Astrocyte (in vitro differentiated cells and primary cell): ENCODE measurements at regions not wholly inside any gene's neighbourhood (a gene's known extent, or its start where the extent isn't known, plus 50 kb on each side); places are given as distances from the start of the nearest gene placed in this dataset.

Experiments
- DNase-seq: peaks from one replicate; pipeline ENCODE4 v3.0.0-alpha.2; 2010; ENCODE audit warnings: low read depth
- FAIRE-seq: peaks from 2 replicates; lab custom pipeline; 2011; peaks lifted over from hg19 to GRCh38; lab: Jason Lieb, UNC
- H2AFZ ChIP-seq: 2 replicates; pipeline ENCODE4 v1.6.0; 2012; ENCODE audit warnings: low read depth, low read length, inconsistent platforms
- H3K27ac ChIP-seq: 2 replicates; pipeline ENCODE4 v1.5.1; 2011; ENCODE audit warnings: low read depth, low read length, inconsistent platforms
- H3K27me3 ChIP-seq: 2 replicates; pipeline ENCODE4 v1.6.0; 2011; ENCODE audit warnings: low read length, inconsistent platforms; ENCODE audit not compliant: insufficient read depth
- H3K36me3 ChIP-seq: 2 replicates; pipeline ENCODE4 v1.5.1; 2011; ENCODE audit warnings: low read length, inconsistent platforms; ENCODE audit not compliant: insufficient read depth
- H3K4me1 ChIP-seq: 2 replicates; pipeline ENCODE4 v1.5.1; 2011; ENCODE audit warnings: low read length, inconsistent platforms; ENCODE audit not compliant: insufficient read depth
- H3K4me2 ChIP-seq: 2 replicates; pipeline ENCODE4 v1.6.0; 2012; ENCODE audit warnings: low read length, inconsistent platforms
- H3K4me3 ChIP-seq: 2 replicates; pipeline ENCODE4 v1.5.1; 2011; ENCODE audit warnings: low read depth, mild to moderate bottlenecking, low read length, inconsistent platforms; ENCODE audit not compliant: insufficient read depth
- H3K79me2 ChIP-seq: 2 replicates; pipeline ENCODE4 v1.6.0; 2012; ENCODE audit warnings: mild to moderate bottlenecking, low read length, inconsistent platforms; ENCODE audit not compliant: insufficient read depth
- H3K9ac ChIP-seq: 2 replicates; pipeline ENCODE4 v1.6.0; 2012; ENCODE audit warnings: mild to moderate bottlenecking, low read length, inconsistent platforms
- H3K9me3 ChIP-seq: 2 replicates; pipeline ENCODE4 v1.5.1; 2012; ENCODE audit warnings: low read depth, mild to moderate bottlenecking, low read length, inconsistent platforms; ENCODE audit not compliant: insufficient read depth
- H4K20me1 ChIP-seq: 2 replicates; pipeline ENCODE4 v1.6.0; 2012; ENCODE audit warnings: low read length, inconsistent platforms; ENCODE audit not compliant: insufficient read depth
- H3K27ac Mint-ChIP-seq: one replicate; pipeline ENCODE4 v1.8.0; 2021; ENCODE audit warnings: mild to moderate bottlenecking, mixed read lengths; ENCODE audit not compliant: unreplicated experiment
- H3K27me3 Mint-ChIP-seq: one replicate; pipeline ENCODE4 v1.8.0; 2021; ENCODE audit warnings: low read depth, mixed read lengths; ENCODE audit not compliant: unreplicated experiment
- H3K36me3 Mint-ChIP-seq: one replicate; pipeline ENCODE4 v1.8.0; 2021; ENCODE audit warnings: low read depth, mixed read lengths; ENCODE audit not compliant: unreplicated experiment
- H3K4me1 Mint-ChIP-seq: one replicate; pipeline ENCODE4 v1.8.0; 2021; ENCODE audit warnings: low read depth, mixed read lengths; ENCODE audit not compliant: unreplicated experiment
- H3K4me3 Mint-ChIP-seq: one replicate; pipeline ENCODE4 v1.8.0; 2021; ENCODE audit warnings: mild to moderate bottlenecking, moderate library complexity, mixed read lengths; ENCODE audit not compliant: unreplicated experiment
- H3K9me3 Mint-ChIP-seq: one replicate; pipeline ENCODE4 v1.8.0; 2021; ENCODE audit warnings: mild to moderate bottlenecking, mixed read lengths; ENCODE audit not compliant: unreplicated experiment
- EZH2 ChIP-seq: IDR thresholded peaks from 2 replicates; pipeline ENCODE4 v1.6.1; 2012; ENCODE audit warnings: mild to moderate bottlenecking, low read length, inconsistent platforms; ENCODE audit not compliant: insufficient read depth
- TF ChIP-seq, protein P1 (sequence below): IDR thresholded peaks from 2 replicates; pipeline ENCODE4 v1.5.1; 2011; ENCODE audit warnings: low read depth, mild to moderate bottlenecking, inconsistent platforms, low read length, moderate library complexity; ENCODE audit not compliant: insufficient read depth

DNA sequence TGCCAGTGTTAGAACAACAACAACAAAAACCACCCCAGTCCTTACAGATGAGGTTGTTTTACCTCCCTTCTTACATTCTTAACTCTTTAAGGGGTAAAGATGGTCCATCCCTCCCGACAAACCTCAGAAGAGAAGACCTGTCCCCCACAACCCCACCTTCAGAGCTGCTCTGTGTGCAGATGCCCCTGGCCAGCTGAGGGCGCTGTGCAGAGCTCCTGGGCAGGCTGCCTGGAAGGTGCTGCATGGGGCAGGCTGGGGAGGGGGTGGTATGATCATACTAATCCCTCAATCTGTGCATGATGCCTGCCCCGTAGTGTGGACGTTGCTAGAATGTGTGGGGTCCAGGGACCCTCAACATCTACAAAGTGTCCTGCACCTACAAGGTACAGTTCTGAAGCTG lies 387.1 kb downstream of the INHBA start:
- Mint-ChIP-seq H3K4me3 (no peak overlapping the region), H3K9me3 (peaks cover 3% of the 10 kb centered on the region), H3K27ac (no peak overlapping the region), H3K27me3 (no peaks in the 10 kb centered on the region), H3K4me1 (peaks cover 1% of the 10 kb centered on the region), H3K36me3 (peaks cover 3% of the 10 kb centered on the region)
- H3K4me1 ChIP-seq, result no peaks in the 10 kb centered on the region
- no peaks in the 10 kb centered on the region for H3K79me2 ChIP-seq
- no peak overlapping the region for H3K9ac ChIP-seq
- no peak overlapping the region for H3K27ac ChIP-seq
- no peak overlapping the region for H3K4me3 ChIP-seq
- no peak for TF ChIP-seq EZH2
- TF ChIP-seq, protein P1, sequence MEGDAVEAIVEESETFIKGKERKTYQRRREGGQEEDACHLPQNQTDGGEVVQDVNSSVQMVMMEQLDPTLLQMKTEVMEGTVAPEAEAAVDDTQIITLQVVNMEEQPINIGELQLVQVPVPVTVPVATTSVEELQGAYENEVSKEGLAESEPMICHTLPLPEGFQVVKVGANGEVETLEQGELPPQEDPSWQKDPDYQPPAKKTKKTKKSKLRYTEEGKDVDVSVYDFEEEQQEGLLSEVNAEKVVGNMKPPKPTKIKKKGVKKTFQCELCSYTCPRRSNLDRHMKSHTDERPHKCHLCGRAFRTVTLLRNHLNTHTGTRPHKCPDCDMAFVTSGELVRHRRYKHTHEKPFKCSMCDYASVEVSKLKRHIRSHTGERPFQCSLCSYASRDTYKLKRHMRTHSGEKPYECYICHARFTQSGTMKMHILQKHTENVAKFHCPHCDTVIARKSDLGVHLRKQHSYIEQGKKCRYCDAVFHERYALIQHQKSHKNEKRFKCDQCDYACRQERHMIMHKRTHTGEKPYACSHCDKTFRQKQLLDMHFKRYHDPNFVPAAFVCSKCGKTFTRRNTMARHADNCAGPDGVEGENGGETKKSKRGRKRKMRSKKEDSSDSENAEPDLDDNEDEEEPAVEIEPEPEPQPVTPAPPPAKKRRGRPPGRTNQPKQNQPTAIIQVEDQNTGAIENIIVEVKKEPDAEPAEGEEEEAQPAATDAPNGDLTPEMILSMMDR, result no peak
- no peaks in the 10 kb centered on the region for H3K36me3 ChIP-seq
- DNase-seq (no peak), FAIRE-seq (no peak)
- H2AFZ ChIP-seq, result no peak overlapping the region
- H3K4me2 ChIP-seq, result no peak overlapping the region
- no peaks in the 10 kb centered on the region for H4K20me1 ChIP-seq
- H3K9me3 ChIP-seq, result peaks cover 2% of the 10 kb centered on the region
- H3K27me3 ChIP-seq, result no peaks in the 10 kb centered on the region

DNA sequence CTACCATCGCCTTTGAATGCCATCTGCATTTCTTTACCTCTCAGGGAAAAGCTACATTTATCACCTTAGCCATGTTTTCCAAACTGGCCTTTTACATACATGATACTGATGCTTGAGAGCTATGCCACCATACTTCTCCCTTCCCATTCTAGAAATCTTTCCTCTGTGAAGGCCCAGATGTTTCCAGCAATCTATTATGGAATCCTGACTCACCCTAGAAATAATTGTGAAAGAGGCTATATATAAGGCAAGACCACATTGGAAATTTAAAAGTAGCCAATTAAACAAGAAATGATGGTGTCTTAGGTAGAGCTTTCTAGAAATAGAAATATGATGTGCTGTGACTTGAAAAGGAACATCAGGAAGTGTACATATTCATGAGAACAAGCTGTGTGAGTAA lies 389.7 kb downstream of the INHBA start:
- no peak overlapping the region for H3K27ac ChIP-seq
- H3K79me2 ChIP-seq, result no peaks in the 10 kb centered on the region
- H3K4me3 Mint-ChIP-seq, result no peak overlapping the region
- H3K4me1 ChIP-seq, result no peaks in the 10 kb centered on the region
- H3K9me3 Mint-ChIP-seq, result no peaks in the 10 kb centered on the region
- H3K4me2 ChIP-seq, result no peak overlapping the region
- no peaks in the 10 kb centered on the region for H3K27me3 ChIP-seq
- no peak overlapping the region for H3K27ac Mint-ChIP-seq
- FAIRE-seq (no peak), DNase-seq (no peak)
- H2AFZ ChIP-seq, result no peak overlapping the region
- H3K9me3 ChIP-seq, result no peaks in the 10 kb centered on the region
- TF ChIP-seq, protein P1, result no peak
- no peak for TF ChIP-seq EZH2
- no peaks in the 10 kb centered on the region for H3K27me3 Mint-ChIP-seq
- no peak overlapping the region for H3K9ac ChIP-seq
- no peaks in the 10 kb centered on the region for H3K36me3 Mint-ChIP-seq
- H3K4me3 ChIP-seq, result no peak overlapping the region
- H3K4me1 Mint-ChIP-seq, result no peaks in the 10 kb centered on the region
- H3K36me3 ChIP-seq, result no peaks in the 10 kb centered on the region
- H4K20me1 ChIP-seq, result no peaks in the 10 kb centered on the region

DNA sequence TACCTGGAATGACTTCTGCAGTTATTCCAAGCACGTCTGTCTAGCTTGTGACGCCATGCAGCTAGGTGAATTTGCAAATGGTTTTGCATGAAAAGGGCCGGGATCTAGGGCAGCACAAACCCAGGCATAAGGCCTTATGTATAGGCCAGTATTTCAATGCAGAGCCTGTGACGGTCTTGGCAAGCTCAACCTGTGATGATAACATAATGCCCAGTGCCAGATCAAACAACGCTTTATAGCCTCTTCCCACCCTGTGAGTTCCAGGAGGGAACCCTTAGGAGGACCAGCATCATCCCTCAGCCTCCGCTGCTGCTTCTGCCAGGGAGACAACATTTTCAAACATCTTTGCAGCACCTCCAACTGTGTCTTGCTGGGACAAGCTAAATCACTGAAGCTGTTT lies 390.7 kb downstream of the INHBA start:
- H3K9me3 Mint-ChIP-seq, result no peaks in the 10 kb centered on the region
- H3K27ac Mint-ChIP-seq, result no peak overlapping the region
- no peak overlapping the region for H3K4me3 Mint-ChIP-seq
- TF ChIP-seq, protein P1, result no peak
- TF ChIP-seq EZH2, result no peak
- no peak overlapping the region for H2AFZ ChIP-seq
- no peaks in the 10 kb centered on the region for H3K27me3 ChIP-seq
- no peaks in the 10 kb centered on the region for H4K20me1 ChIP-seq
- no peak overlapping the region for H3K9ac ChIP-seq
- no peaks in the 10 kb centered on the region for H3K9me3 ChIP-seq
- no peaks in the 10 kb centered on the region for H3K4me1 Mint-ChIP-seq
- FAIRE-seq (no peak), DNase-seq (no peak)
- no peak overlapping the region for H3K4me2 ChIP-seq
- no peaks in the 10 kb centered on the region for H3K27me3 Mint-ChIP-seq
- H3K79me2 ChIP-seq, result no peaks in the 10 kb centered on the region
- H3K27ac ChIP-seq, result no peak overlapping the region
- no peaks in the 10 kb centered on the region for H3K4me1 ChIP-seq
- H3K36me3 Mint-ChIP-seq, result no peaks in the 10 kb centered on the region
- H3K4me3 ChIP-seq, result no peak overlapping the region
- no peaks in the 10 kb centered on the region for H3K36me3 ChIP-seq
